ENCODE measurements at regions not wholly inside any gene's neighbourhood (a gene's known extent, or its start where the extent isn't known, plus 50 kb on each side); places are given as distances from the start of the nearest gene placed in this dataset.

DNA sequence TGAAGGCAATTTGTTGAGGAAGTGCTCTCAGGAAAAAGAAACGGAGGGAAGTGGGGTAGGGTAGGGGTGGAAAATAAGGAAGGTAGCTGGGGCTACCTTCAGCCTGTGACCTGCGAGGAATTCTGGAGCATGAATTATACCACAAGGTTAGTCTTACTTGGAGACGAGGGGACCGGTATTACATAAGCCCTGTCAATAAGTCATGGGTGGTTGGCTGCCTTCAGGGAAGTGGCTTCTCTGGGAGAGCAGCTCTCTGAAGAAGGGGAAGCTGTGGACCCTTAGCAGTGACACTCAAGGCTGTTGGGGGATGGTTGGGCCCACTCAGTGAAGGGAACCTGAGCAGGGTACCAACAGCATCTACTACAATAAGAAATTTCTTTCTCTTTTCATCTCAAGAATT, 111.3 kb downstream of the TNFSF18 start:
- no peak for TF ChIP-seq CTCF (IDR thresholded peaks at IDR 0.05; ENCODE audit: insufficient read depth, low read length)
- no peak for TF ChIP-seq POLR2AphosphoS5 (IDR thresholded peaks at IDR 0.05; ENCODE audit: low read depth)
- TF ChIP-seq REST (IDR thresholded peaks at IDR 0.05; ENCODE audit: insufficient replicate concordance, low read depth), result no peak
- no peak for TF ChIP-seq GABPA (IDR thresholded peaks at IDR 0.05; ENCODE audit: low read depth)
